ENCODE measurements at regions not wholly inside any gene's neighbourhood (a gene's known extent, or its start where the extent isn't known, plus 50 kb on each side); places are given as distances from the start of the nearest gene placed in this dataset.

DNA sequence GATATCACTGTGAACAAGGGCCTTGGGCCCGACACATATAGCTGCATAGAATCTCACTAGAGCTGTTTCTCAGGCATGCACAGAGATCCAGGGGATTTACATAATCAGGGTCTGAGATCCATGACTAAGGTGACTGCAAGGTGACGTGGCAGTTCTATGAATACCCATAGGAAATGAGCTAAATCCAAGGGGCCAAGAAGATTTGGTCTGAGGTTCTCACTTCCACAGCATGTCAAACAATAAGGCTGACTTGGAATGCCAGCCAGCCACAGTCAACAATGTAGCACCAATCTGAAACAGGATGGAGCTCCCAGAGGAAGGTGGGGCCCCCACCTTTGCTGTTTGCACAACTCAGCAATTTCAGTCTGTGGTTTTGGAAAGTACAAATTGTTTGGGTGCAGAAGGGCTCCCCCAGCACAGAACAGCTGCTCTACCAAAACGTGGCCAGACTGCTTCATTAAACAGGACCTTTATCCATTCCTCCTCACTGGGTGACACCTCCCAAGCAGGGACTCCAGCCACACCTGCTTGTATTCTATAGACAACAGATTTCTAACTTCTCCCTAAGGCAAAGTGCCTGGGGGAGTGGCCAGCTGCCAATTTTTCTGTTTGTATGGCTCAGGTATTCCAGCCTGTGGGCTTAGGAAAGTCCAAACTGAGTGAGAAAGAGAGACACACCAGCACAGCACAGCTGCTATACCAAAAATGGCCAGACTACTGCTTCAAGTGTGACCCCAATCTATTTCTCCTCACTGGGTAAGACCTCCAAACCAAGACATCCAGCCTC lies 333.4 kb downstream of the KDM5D start:
- 44 to 46% methylated on average over 3 of the region's 3 CpGs; no CpG with 5 or more reads in 1 of the 3 donors for WGBS, 3 donors
- no peak overlapping the region for H3K27ac ChIP-seq (ENCODE audit: low read depth, low read length)

DNA sequence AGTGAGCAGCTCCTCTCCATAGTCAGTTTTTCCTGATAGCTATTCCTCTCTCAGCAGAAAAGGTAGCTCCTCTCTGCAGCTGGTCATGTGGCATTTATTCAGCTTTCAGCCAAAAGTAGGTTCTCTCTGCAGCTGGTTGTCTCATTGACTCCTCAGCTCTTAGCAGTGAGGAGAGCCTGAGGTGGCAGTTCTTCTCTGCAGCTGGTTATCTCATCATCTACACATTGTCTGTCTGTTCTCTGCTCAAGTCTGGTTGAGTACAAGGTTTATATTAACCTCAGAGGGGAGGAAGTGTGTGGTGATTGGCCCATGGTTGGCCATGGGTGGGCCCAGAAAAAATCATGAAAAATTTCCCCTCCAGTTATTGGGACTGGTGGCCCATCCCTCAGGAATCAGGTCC lies 338.3 kb downstream of the KDM5D start:
- no peak overlapping the region for H3K27ac ChIP-seq (ENCODE audit: low read depth, low read length)

GRCh38 chrY:19405598-19405997 lies 338.9 kb downstream of the KDM5D start:
- 58 to 82% methylated on average over 4 of the region's 4 CpGs; no CpG with 5 or more reads in 1 of the 3 donors for WGBS, 3 donors

GRCh38 chrY:19392876-19393275 lies 351.6 kb downstream of the KDM5D start:
- no peak overlapping the region for H3K27ac ChIP-seq (ENCODE audit: low read depth, low read length)

More at GRCh38 chrY:19405598-19405997, 338.9 kb downstream of the KDM5D start:
- H3K27ac ChIP-seq (ENCODE audit: low read depth, low read length): no peak overlapping the region

- WGBS, 3 donors: 67 to 87% methylated on average over 1 of the region's 1 CpG; no CpG with 5 or more reads in 1 of the 3 donors
- H3K27ac ChIP-seq (ENCODE audit: low read depth, low read length): no peak overlapping the region
These were observed 352.6 kb downstream of the KDM5D start for GRCh38 chrY:19391922-19392321.

DNA sequence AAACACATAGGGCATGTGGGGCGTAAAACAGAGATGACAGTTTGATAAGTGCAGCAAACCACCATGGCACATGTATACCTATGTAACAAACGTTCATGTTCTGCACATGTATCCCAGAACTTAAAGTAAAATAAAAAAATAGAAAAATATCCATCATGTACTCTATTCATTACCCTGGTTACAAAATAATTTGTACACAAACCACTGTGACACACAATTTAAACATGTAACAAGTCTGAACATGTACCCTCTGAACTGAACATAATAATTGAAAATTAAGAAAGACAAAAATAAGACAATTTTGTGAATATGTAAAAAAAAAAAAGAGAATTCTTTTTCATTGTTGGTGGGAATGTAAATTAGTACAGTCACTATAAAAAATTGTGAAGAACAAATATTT lies 379.2 kb downstream of the KDM5D start:
- no peak overlapping the region for H3K27ac ChIP-seq (ENCODE audit: low read depth, low read length)
- 56 to 68% methylated on average over 2 of the region's 2 CpGs; no CpG with 5 or more reads in 1 of the 3 donors for WGBS, 3 donors

DNA sequence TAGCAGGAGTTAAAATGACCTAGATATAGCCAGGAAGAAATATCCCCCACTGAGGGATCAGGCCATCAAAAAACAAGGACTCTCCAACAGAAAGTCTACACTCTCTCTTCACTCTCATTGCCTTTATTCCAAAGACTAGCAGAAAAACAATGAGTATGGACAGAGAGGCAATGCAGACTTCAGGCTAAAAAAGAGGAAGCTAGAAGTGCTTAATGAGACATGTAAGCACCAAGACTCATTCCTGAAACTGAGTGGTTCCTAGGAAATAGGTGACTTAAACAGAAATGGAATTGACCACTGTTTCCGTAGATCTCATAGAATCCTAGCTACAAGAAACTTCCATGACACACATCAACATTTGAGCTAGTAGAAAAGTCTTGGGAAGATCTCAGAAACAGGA lies 387.3 kb downstream of the KDM5D start:
- WGBS, 3 donors: 64 to 78% methylated on average over 1 of the region's 1 CpG; no CpG with 5 or more reads in 1 of the 3 donors
- no peak overlapping the region for H3K27ac ChIP-seq (ENCODE audit: low read depth, low read length)

DNA sequence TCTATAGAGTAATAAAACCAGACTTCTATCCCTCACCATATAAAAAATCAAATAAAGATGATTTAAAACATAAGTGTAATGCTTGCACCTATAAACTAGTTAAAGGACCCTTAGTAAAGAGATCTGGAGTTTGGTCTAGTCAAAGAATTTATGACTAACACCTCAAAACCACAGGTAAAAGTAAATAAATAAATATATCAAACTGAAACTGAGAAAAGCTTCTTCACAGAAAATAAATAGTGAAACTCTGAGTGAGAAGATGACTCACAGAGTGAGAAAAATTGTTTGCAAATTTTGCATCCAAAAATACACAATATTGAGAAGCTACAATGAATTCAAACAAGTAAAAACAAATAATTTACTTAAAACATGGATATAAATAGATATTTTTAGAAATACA lies 387.8 kb downstream of the KDM5D start:
- no peak overlapping the region for H3K27ac ChIP-seq (ENCODE audit: low read depth, low read length)

GRCh38 chrY:19354857-19355173 lies 389.7 kb downstream of the KDM5D start:
- WGBS, 3 donors: 73 to 92% methylated on average over 1 of the region's 1 CpG; no CpG with 5 or more reads in 1 of the 3 donors
- no peak overlapping the region for H3K27ac ChIP-seq (ENCODE audit: low read depth, low read length)

DNA sequence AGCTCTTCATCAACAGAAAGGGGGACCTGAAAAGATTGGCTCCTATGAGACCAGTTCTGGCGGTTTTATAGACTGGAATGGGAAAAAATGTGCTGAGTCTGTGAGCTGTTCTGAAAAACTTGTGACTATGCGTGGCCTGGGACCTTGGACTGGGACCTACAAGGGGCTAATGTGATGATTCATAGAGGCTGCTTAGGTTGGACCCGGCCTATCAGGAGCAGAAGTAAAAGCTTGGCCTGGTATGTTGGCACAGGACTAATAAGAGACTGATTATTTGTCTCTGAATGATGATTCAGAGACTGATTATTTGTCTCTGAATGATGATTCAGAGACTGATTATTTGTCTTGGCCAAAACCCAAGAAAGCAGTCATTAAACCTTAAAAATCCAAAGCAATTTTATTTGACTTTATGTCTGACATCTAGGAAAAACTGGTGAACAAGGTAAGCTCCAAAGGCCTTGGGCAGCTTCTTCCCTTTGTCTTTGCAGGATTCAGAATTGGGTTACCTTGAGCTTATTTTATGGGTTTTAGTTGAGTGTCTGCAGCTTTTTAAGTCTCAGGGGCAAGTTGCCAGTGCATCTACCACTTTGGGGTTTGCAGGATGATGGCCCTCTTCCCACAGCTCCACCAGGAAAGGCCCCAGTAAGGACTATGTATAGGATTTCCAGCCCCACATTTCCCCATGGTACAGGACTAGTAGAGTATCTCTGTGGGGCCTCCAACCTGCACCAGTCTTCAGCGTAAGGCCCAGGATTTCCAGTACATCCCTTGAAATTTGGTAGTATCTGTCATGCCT lies 390.3 kb downstream of the KDM5D start:
- 80% methylated on average over 4 of the region's 4 CpGs; no CpG with 5 or more reads in 1 of the 3 donors for WGBS, 3 donors

GRCh38 chrY:19351616-19352015 lies 392.9 kb downstream of the KDM5D start:
- 28 to 48% methylated on average over 2 of the region's 2 CpGs; no CpG with 5 or more reads in 1 of the 3 donors for WGBS, 3 donors
- no peak overlapping the region for H3K27ac ChIP-seq (ENCODE audit: low read depth, low read length)

More for the DNA sequence above, 390.3 kb downstream of the KDM5D start:
- no peak overlapping the region for H3K27ac ChIP-seq (ENCODE audit: low read depth, low read length)

- H3K27ac ChIP-seq (ENCODE audit: low read depth, low read length): no peak overlapping the region
- WGBS, 3 donors: 37 to 59% methylated on average over 3 of the region's 3 CpGs; no CpG with 5 or more reads in 1 of the 3 donors
These were observed 422.8 kb downstream of the KDM5D start for GRCh38 chrY:19321701-19322100.

DNA sequence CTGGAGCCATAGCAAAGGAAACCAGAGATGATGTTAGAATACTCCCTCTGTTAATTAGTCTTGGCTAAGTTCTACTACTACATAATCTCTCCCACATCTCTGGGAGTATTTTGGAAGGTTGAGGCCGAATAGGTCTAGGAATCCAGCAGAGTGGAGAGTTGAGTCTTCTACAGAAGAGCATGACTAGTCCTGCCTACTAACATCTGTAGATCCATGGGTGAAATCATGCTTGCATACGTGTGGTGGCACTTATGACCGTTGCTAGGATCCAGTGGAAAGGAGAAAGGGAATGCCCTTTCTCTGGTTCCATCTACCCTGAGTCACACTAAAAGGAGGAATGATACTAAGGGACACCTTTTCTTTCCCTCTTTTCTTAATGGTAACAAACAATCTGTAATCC lies 425.4 kb downstream of the KDM5D start:
- WGBS, 3 donors: 67 to 72% methylated on average over 3 of the region's 3 CpGs; no CpG with 5 or more reads in 1 of the 3 donors
- no peak overlapping the region for H3K27ac ChIP-seq (ENCODE audit: low read depth, low read length)

DNA sequence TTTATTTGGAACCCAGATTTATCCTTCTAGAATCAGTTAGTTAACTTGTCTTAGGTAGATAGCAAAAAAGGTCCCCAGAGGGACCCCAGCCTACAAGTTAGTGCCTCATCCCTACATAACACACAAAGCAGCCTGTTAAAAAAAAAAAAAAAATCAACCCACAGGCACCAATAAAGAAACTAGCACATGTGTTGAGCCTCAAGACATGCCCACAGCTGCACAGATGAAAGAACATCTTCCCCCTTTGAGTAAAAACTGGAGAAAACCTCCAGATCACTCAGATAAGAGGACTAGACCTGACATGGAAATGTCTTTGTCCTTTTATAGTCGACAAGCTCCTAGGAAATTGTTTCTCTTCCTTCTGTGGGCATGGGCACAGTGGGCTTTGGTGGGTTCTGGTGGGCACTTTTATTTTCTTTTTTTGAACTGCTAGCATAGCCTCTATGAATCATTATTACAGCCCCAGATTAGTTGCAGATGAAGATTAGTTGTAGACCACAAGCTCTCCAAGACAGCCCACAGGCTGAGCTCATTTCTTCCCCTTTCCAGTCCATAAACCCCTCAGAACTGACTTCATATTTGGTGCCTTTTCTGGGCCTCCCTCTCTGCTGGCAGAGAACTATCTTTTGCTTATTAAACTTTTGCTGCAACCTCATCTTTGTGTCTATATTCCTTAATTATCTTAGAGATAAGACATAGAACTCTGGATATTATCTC lies 427.1 kb downstream of the KDM5D start:
- no peak overlapping the region for H3K27ac ChIP-seq (ENCODE audit: low read depth, low read length)
- WGBS, 3 donors: 43 to 66% methylated on average over 1 of the region's 1 CpG; no CpG with 5 or more reads in 1 of the 3 donors

- no peak overlapping the region for H3K27ac ChIP-seq (ENCODE audit: low read depth, low read length)
These were observed 436.9 kb downstream of the KDM5D start for GRCh38 chrY:19307627-19308026.

GRCh38 chrY:19303136-19303535 lies 441.4 kb downstream of the KDM5D start:
- no peak overlapping the region for H3K27ac ChIP-seq (ENCODE audit: low read depth, low read length)

DNA sequence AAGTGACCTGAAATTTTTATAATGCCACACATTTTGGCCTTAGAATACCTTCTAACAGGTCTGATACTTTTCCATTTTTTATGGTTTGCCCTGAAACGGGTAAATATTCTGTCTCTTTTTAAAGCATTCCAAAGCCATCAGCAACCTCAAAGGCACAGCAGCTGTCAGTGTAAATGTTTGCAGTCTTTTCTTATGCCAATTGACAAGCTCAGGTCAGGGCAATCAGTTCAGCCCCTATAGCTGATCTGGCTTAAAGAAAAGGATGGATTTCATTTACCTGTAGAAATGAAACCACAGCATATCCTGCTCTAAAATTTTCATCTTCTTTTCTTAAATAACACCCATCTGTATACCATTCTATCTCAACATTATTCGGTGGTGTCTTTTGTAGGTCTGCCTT lies 453.6 kb downstream of the KDM5D start:
- 22 to 24% methylated on average over 2 of the region's 2 CpGs; no CpG with 5 or more reads in 1 of the 3 donors for WGBS, 3 donors
- H3K27ac ChIP-seq (ENCODE audit: low read depth, low read length): no peak overlapping the region

DNA sequence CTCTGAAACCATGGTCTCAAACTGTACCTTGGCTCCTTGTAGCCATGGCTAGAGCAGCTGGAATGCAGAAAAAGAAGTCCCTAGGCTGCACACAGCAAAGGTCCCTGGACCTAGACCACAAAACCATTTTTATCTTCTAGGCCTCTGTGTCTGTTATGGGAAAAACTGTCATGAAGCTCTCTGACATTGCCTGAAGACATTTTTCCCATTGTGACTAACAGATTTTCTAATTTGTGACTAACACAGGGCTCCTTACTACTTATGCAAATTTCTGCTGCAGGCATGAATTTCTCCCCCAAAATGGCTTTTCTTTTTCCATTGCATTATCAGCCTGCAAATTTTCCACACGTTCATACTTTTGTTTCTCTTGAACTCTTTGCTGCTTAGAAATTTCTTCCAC lies 470.4 kb downstream of the KDM5D start:
- H3K27ac ChIP-seq (ENCODE audit: low read depth, low read length): no peak overlapping the region
- WGBS, 3 donors: 47 to 78% methylated on average over 1 of the region's 1 CpG; no CpG with 5 or more reads in 1 of the 3 donors

DNA sequence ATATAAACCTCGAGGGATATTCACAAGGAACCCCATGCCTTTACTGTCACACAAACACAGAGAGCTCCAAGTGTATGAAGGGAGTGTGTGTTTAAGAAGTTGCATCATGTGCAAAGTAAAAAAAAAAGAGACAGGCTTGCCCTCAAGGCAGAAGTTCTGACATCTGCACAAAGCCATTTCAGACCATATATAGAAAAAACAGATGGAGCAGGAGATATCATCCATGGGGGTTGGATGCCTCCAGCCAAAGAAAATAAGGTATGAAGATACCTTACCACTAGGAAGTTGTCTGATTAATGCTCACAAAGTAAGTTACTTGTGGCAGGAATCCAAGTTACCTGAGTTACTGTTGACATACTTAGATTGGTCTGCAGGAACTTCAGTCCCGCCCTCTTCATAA lies 476.2 kb downstream of the KDM5D start:
- H3K27ac ChIP-seq (ENCODE audit: low read depth, low read length): no peak overlapping the region
- 56 to 62% methylated on average over 2 of the region's 2 CpGs; no CpG with 5 or more reads in 1 of the 3 donors for WGBS, 3 donors
